AG04450 (cell line): ENCODE measurements at regions not wholly inside any gene's neighbourhood (a gene's known extent, or its start where the extent isn't known, plus 50 kb on each side); places are given as distances from the start of the nearest gene placed in this dataset.

ENCODE experiments used
- CTCF ChIA-PET: fragments of 300-600, 350-600 bp; formaldehyde crosslinking; extraction: SDS; loops from one replicate; lab custom pipeline; 2022; ENCODE audit warnings: antibody characterized with exemption, inconsistent platforms; lab: Charles Lee
- POLR2A ChIA-PET: fragments of 350-600 bp; formaldehyde crosslinking; extraction: SDS; loops from one replicate; lab custom pipeline; 2021; ENCODE audit warnings: antibody characterized with exemption, inconsistent platforms; lab: Yijun Ruan, JAX
- DNase-seq: peaks from one replicate; pipeline ENCODE4 v3.0.0-alpha.2; 2011; ENCODE audit warnings: low read depth, low spot score
- H3K27ac ChIP-seq: one replicate; pipeline ENCODE4 v1.5.1; 2012; ENCODE audit warnings: low read depth, low read length, control low read depth
- H3K27me3 ChIP-seq: one replicate; pipeline ENCODE4 v1.6.0; 2012; ENCODE audit warnings: low read length; ENCODE audit not compliant: control insufficient read depth, insufficient read depth
- H3K4me3 ChIP-seq: 2 replicates; pipeline ENCODE4 v1.5.1; 2011; ENCODE audit warnings: mild to moderate bottlenecking, low read depth, low read length, control low read depth
- H3K9me3 ChIP-seq: 2 replicates; pipeline ENCODE4 v1.5.1; 2012; ENCODE audit warnings: low read length; ENCODE audit not compliant: control insufficient read depth, insufficient read depth
- TF ChIP-seq, protein P1 (sequence below): IDR thresholded peaks from 2 replicates; pipeline ENCODE4 v1.5.1; 2011; ENCODE audit warnings: low read depth, low read length, control low read depth, inconsistent platforms

- H3K27me3 ChIP-seq: no peaks in the 10 kb centered on the region
- TF ChIP-seq, protein P1, sequence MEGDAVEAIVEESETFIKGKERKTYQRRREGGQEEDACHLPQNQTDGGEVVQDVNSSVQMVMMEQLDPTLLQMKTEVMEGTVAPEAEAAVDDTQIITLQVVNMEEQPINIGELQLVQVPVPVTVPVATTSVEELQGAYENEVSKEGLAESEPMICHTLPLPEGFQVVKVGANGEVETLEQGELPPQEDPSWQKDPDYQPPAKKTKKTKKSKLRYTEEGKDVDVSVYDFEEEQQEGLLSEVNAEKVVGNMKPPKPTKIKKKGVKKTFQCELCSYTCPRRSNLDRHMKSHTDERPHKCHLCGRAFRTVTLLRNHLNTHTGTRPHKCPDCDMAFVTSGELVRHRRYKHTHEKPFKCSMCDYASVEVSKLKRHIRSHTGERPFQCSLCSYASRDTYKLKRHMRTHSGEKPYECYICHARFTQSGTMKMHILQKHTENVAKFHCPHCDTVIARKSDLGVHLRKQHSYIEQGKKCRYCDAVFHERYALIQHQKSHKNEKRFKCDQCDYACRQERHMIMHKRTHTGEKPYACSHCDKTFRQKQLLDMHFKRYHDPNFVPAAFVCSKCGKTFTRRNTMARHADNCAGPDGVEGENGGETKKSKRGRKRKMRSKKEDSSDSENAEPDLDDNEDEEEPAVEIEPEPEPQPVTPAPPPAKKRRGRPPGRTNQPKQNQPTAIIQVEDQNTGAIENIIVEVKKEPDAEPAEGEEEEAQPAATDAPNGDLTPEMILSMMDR: no peak
- CTCF ChIA-PET: interaction anchor here (0.6 kb wide), 1 partner anchor 13 kb away, joined by 5 read pairs; no protein-coding TSS in a partner anchor
- no peak overlapping the region for H3K27ac ChIP-seq
- DNase-seq: no peak
- POLR2A ChIA-PET: no interaction called here
- H3K4me3 ChIP-seq: no peak overlapping the region
- no peaks in the 10 kb centered on the region; the same call in 1 of the 2 replicates for H3K9me3 ChIP-seq
Observed at GRCh38 chr1:38530957-38531356, 328.6 kb downstream of the RRAGC start.

DNA sequence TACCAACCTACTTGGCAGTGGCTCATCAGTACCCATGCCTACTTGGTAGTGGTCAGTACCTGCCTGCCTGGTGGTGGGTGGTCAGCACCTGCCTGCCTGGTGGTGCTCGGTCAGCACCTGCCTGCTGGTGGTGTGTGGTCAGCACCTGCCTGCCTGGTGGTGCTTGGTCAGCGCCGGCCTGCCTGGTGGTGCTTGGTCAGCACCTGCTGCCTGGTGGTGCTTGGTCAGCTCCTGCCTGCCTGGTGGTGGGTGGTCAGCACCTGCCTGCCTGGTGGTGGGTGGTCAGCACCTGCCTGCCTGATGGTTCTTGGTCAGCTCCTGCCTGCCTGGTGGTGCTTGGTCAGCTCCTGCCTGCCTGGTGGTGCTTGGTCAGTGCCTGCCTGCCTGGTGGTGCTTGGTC is 329.6 kb downstream of the RRAGC start:
- Histone ChIP-seq H3K27ac (no peak overlapping the region), H3K4me3 (no peak overlapping the region), H3K9me3 (no peaks in the 10 kb centered on the region; the same call in 1 of the 2 replicates), H3K27me3 (no peaks in the 10 kb centered on the region)
- CTCF ChIA-PET: no interaction called here
- POLR2A ChIA-PET: no interaction called here
- no peak for DNase-seq
- TF ChIP-seq, protein P1: no peak

GRCh38 chr1:38529391-38529790 is 330.2 kb downstream of the RRAGC start:
- no peaks in the 10 kb centered on the region; the same call in 1 of the 2 replicates for H3K9me3 ChIP-seq
- ChIA-PET CTCF (no interaction called here), POLR2A (no interaction called here)
- H3K27me3 ChIP-seq: no peaks in the 10 kb centered on the region
- no peak overlapping the region for H3K4me3 ChIP-seq
- DNase-seq: no peak
- H3K27ac ChIP-seq: no peak overlapping the region
- TF ChIP-seq, protein P1: no peak

DNA sequence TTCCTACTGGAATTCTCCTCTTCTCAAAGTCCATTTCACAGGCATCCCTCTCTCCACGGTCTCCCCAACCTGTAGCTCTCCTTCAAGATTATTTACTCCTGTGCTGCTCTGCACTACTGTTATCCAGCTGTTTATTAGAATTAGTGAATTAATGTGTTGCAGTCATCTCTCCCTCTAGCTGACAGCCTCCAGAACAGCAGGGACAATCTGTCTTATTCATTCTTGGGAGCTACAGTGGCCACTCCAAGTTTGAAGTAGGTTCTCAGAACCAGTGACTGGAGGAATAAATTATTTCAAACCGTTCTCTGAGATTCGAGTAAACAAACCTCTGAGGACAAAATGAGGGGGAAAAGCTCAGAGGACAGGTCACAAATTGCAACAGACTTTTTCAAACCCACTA is 330.9 kb downstream of the RRAGC start:
- TF ChIP-seq, protein P1: no peak
- POLR2A ChIA-PET: no interaction called here
- no peak overlapping the region for H3K4me3 ChIP-seq
- no peak for DNase-seq
- no peaks in the 10 kb centered on the region for H3K27me3 ChIP-seq
- H3K27ac ChIP-seq: no peak overlapping the region
- H3K9me3 ChIP-seq: no peaks in the 10 kb centered on the region; the same call in 1 of the 2 replicates
- CTCF ChIA-PET: no interaction called here

- Histone ChIP-seq H3K27me3 (no peaks in the 10 kb centered on the region), H3K4me3 (no peak overlapping the region), H3K27ac (no peak overlapping the region), H3K9me3 (no peaks in the 10 kb centered on the region; the same call in 1 of the 2 replicates)
- TF ChIP-seq, protein P1: no peak
- POLR2A ChIA-PET: no interaction called here
- no peak for DNase-seq
- CTCF ChIA-PET: no interaction called here
Observed at GRCh38 chr1:38527373-38527966, 332.1 kb downstream of the RRAGC start.
